GM12891 (cell line): ENCODE measurements at regions not wholly inside any gene's neighbourhood (a gene's known extent, or its start where the extent isn't known, plus 50 kb on each side); places are given as distances from the start of the nearest gene placed in this dataset.

Experiments
- POLR2A ChIP-seq: IDR thresholded peaks from 2 replicates; pipeline ENCODE4 v1.6.1; 2011; ENCODE audit warnings: low read depth, low read length, control low read depth
- POLR2AphosphoS5 ChIP-seq: IDR thresholded peaks from 2 replicates; pipeline ENCODE4 v1.6.1; 2011; ENCODE audit warnings: low read depth, low read length, control low read depth

- no peak for TF ChIP-seq POLR2A
- no peak for TF ChIP-seq POLR2AphosphoS5
Measured at GRCh38 chr10:105502058-105502457, 861.0 kb downstream of the SORCS3 start.
